K562 (cell line): ENCODE measurements at regions not wholly inside any gene's neighbourhood (a gene's known extent, or its start where the extent isn't known, plus 50 kb on each side); places are given as distances from the start of the nearest gene placed in this dataset.

Source experiments
- ATAC-seq: fragments of 200-7000 bp; cut with Tn5 transposase; 3 replicates; pipeline ENCODE4 v1.9.1; 2020; ENCODE audit warnings: moderate library complexity
- BruUV-seq: library from RNA; stranded (reverse); fragments of 400-500 nt; replicated peaks from 2 replicates; lab custom pipeline; 2021; lab: Mats Ljungman, UMichigan
- CTCF ChIA-PET: fragments of 300-600 bp; formaldehyde crosslinking; extraction: SDS; loops from one replicate; lab custom pipeline; 2021; ENCODE audit warnings: low intra/inter-chr PET ratio; lab: Yijun Ruan, JAX
- POLR2A ChIA-PET: fragments of 300-600, 350-650 bp; sonication (Branson Sonifier 250); formaldehyde crosslinking; extraction: SDS; loops from one replicate; lab custom pipeline; 2021; ENCODE audit warnings: antibody characterized with exemption, inconsistent platforms; lab: Yijun Ruan, JAX
- DNase-seq, 4 experiments: peaks; one replicate each; pipeline versions ENCODE4 v3.0.0 to v3.0.0-alpha.2; 2011 to 2018; ENCODE audit warnings: low spot score in 3 of 4, mixed read lengths in 3 of 4; ENCODE audit errors: extremely low read depth in 1 of 4
- FAIRE-seq: peaks from 2 replicates; lab custom pipeline; 2011; peaks lifted over from hg19 to GRCh38; lab: Jason Lieb, UNC
- H2AFZ ChIP-seq: 2 replicates; pipeline ENCODE4 v1.6.0; 2011; ENCODE audit warnings: low read depth, low read length, control low read depth, inconsistent platforms
- H3K27ac ChIP-seq: fragments of 200-600 bp; 3 replicates; pipeline ENCODE4 v1.8.0; 2011; ENCODE audit warnings: low read depth, mild to moderate bottlenecking, control low read depth, inconsistent platforms, low read length, moderate library complexity, mixed read lengths; ENCODE audit errors: extremely low read depth
- H3K27me3 ChIP-seq, 2 experiments: fragments of 300-600 bp in 1 of 2; 2 replicates in 1 of 2; 3 replicates in 1 of 2; pipeline versions ENCODE4 v1.6.0 to v1.8.0; 2011; ENCODE audit warnings: inconsistent platforms in 2 of 2, low read length in 2 of 2, mild to moderate bottlenecking in 1 of 2, mixed read lengths in 1 of 2, moderate library complexity in 1 of 2; ENCODE audit not compliant: control insufficient read depth in 2 of 2, insufficient read depth in 2 of 2
- H3K36me3 ChIP-seq: fragments of 300-600 bp; 3 replicates; pipeline ENCODE4 v1.8.0; 2011; ENCODE audit warnings: mild to moderate bottlenecking, low read length, inconsistent platforms; ENCODE audit not compliant: control insufficient read depth, insufficient read depth
- H3K4me1 ChIP-seq, 2 experiments: fragments of 200-600 bp in 1 of 2; replicated peaks in 1 of 2; 2 replicates in 1 of 2; 3 replicates in 1 of 2; pipeline versions ENCODE4 v1.5.1 to v1.8.0; 2011; ENCODE audit warnings: inconsistent platforms in 2 of 2, low read length in 2 of 2, mild to moderate bottlenecking in 1 of 2, mixed read lengths in 1 of 2, moderate library complexity in 1 of 2; ENCODE audit not compliant: control insufficient read depth in 2 of 2, insufficient read depth in 2 of 2
- H3K4me2 ChIP-seq: 2 replicates; pipeline ENCODE4 v1.6.1; 2011; ENCODE audit warnings: low read length, control low read depth, inconsistent platforms, mixed read lengths; ENCODE audit not compliant: insufficient read depth
- H3K4me3 ChIP-seq: fragments of 200-600 bp; sonication (generic), shearing (Covaris generic); 2 replicates; pipeline ENCODE4 v1.5.1; 2016; ENCODE audit warnings: control low read depth, inconsistent platforms
- H3K79me2 ChIP-seq: fragments of 200-600 bp; 3 replicates; pipeline ENCODE4 v1.8.0; 2011; ENCODE audit warnings: low read length, inconsistent platforms; ENCODE audit not compliant: control insufficient read depth, insufficient read depth
- H3K9ac ChIP-seq, 2 experiments: 2 replicates each; pipeline versions ENCODE4 v1.6.0 to v1.6.1; 2011; ENCODE audit warnings: low read depth in 2 of 2, low read length in 2 of 2, control low read depth in 1 of 2, inconsistent platforms in 1 of 2, mild to moderate bottlenecking in 1 of 2, mixed read lengths in 1 of 2; ENCODE audit not compliant: insufficient read depth in 1 of 2
- H3K9me1 ChIP-seq: one replicate; pipeline ENCODE4 v1.6.0; 2011; ENCODE audit warnings: inconsistent platforms, mild to moderate bottlenecking, low read length, moderate library complexity; ENCODE audit not compliant: control insufficient read depth, insufficient read depth
- H3K9me3 ChIP-seq: replicated peaks from 2 replicates; pipeline ENCODE4 v1.5.1; 2011; ENCODE audit warnings: low read depth, low read length, inconsistent platforms; ENCODE audit not compliant: control insufficient read depth, insufficient read depth
- H4K20me1 ChIP-seq: replicated peaks from 2 replicates; pipeline ENCODE4 v1.6.1; 2011; ENCODE audit warnings: low read length, inconsistent platforms, mixed read lengths; ENCODE audit not compliant: control insufficient read depth, insufficient read depth
- FOXK1 ChIP-seq: sonication (generic); formaldehyde crosslinking; IDR thresholded peaks from 2 replicates; pipeline ENCODE4 v1.8.0; 2022; ENCODE audit warnings: missing genetic modification reagents, mild to moderate bottlenecking, borderline replicate concordance
- JUNB ChIP-seq: fragments of 450-650 bp; formaldehyde crosslinking; conservative IDR thresholded peaks from 2 replicates; pipeline ENCODE4 v1.4.0; 2020; ENCODE audit warnings: mild to moderate bottlenecking
- SMARCA5 ChIP-seq: fragments of 450-650 bp; IDR thresholded peaks from 2 replicates; pipeline ENCODE4 v1.6.1; 2016
- TCF7L2 ChIP-seq: fragments of 150-350 bp; IDR thresholded peaks from 2 replicates; pipeline ENCODE4 v1.6.1; 2016; ENCODE audit warnings: low read depth, mild to moderate bottlenecking, low read length, moderate library complexity
- ZKSCAN8 ChIP-seq: fragments of 200-800 bp; sonication (Bioruptor generic); IDR thresholded peaks from 2 replicates; pipeline ENCODE4 v1.6.1; 2016; ENCODE audit warnings: missing genetic modification characterization, missing compliant biosample characterization
- ZNF146 ChIP-seq: IDR thresholded peaks from one replicate; pipeline ENCODE4 v1.6.1; 2018; ENCODE audit warnings: missing compliant biosample characterization; ENCODE audit not compliant: unreplicated experiment
- ZSCAN32 ChIP-seq: fragments of 450-650 bp; formaldehyde crosslinking; IDR thresholded peaks from 2 replicates; pipeline ENCODE4 v1.4.0; 2020; ENCODE audit warnings: mild to moderate bottlenecking, moderate library complexity
- in situ Hi-C: fragments of 300-500 bp; cut with MboI; formaldehyde crosslinking; loops from 4 replicates; pipeline ENCODE4 v1.15.0; 2018; ENCODE audit warnings: inconsistent platforms, mixed read lengths
- intact Hi-C: fragments of 100-400 bp; cut with micrococcal nuclease; formaldehyde crosslinking; loops from 2 replicates; pipeline ENCODE4 v1.14.2; 2022
- TF ChIP-seq, protein P1 (sequence below): fragments of 450-650 bp; formaldehyde crosslinking; conservative IDR thresholded peaks from 2 replicates; pipeline ENCODE4 v1.4.0; 2022; ENCODE audit warnings: mild to moderate bottlenecking, missing genetic modification characterization
- TF ChIP-seq, protein P2 (sequence below), 2 experiments: fragments of 450-650 bp; IDR thresholded peaks; 2 replicates each; pipeline ENCODE4 v1.6.1; 2016

DNA sequence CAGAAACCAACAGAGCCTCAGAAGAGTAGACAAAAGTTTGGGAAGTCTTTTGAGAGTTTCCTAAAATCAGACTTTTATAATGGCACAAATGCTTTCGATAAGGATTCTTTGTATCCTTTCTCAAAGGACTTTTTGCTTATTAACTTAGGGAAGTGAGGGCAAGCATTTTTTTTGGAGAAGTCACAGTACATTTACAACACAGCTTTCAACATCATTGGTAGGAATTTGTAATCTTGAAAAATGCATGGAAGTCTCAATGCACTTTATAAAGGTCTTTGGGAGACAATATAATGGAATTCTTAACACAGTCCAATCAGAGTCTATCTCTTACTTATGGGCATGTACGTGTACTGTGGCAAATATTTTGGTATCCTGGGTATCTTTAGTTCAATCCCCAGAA lies 325.8 kb upstream of the NR5A2 start (continued):
- TF ChIP-seq, protein P1, sequence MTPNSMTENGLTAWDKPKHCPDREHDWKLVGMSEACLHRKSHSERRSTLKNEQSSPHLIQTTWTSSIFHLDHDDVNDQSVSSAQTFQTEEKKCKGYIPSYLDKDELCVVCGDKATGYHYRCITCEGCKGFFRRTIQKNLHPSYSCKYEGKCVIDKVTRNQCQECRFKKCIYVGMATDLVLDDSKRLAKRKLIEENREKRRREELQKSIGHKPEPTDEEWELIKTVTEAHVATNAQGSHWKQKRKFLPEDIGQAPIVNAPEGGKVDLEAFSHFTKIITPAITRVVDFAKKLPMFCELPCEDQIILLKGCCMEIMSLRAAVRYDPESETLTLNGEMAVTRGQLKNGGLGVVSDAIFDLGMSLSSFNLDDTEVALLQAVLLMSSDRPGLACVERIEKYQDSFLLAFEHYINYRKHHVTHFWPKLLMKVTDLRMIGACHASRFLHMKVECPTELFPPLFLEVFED (CRISPR knock-in tag) = no peak
- TF ChIP-seq TCF7L2 = no peak
- no peak for TF ChIP-seq SMARCA5

DNA sequence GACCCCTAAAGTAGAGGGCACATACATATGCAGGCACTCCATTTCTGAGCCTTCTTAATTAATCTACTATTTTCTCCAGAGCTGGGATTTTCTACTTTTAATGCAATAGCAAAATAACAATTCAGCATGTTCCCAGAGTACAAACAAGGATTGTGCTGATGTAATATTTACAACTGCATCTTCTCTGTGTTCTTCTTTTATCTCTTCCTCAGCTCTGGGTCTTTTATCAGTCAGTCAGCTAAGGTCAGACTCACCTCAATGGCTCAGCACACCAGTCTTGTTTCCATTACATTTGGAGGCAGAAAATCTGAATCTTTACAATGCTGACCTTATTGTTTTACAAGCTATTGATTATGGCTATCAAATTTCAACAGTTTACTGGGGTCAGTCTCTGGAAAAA lies 323.3 kb upstream of the NR5A2 start:
- no peak overlapping the region for H3K27ac ChIP-seq
- H3K4me2 ChIP-seq = no peak overlapping the region
- H3K9ac ChIP-seq = no peak overlapping the region
- in situ Hi-C loops (no loop called here), intact Hi-C loops (no loop called here)
- H3K36me3 ChIP-seq = no peaks in the 10 kb centered on the region
- no peak for TF ChIP-seq ZKSCAN8 (CRISPR knock-in tag)
- TF ChIP-seq FOXK1 (CRISPR knock-in tag) = no peak
- TF ChIP-seq ZNF146 = no peak
- TF ChIP-seq, protein P2, sequence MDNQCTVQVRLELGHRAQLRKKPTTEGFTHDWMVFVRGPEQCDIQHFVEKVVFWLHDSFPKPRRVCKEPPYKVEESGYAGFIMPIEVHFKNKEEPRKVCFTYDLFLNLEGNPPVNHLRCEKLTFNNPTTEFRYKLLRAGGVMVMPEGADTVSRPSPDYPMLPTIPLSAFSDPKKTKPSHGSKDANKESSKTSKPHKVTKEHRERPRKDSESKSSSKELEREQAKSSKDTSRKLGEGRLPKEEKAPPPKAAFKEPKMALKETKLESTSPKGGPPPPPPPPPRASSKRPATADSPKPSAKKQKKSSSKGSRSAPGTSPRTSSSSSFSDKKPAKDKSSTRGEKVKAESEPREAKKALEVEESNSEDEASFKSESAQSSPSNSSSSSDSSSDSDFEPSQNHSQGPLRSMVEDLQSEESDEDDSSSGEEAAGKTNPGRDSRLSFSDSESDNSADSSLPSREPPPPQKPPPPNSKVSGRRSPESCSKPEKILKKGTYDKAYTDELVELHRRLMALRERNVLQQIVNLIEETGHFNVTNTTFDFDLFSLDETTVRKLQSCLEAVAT (IDR thresholded peaks at IDR 0.05) = no peak
- no peak for TF ChIP-seq ZSCAN32 (CRISPR knock-in tag)
- TF ChIP-seq, protein P1 (CRISPR knock-in tag) = no peak
- TF ChIP-seq JUNB (CRISPR knock-in tag) = no peak
- no peak overlapping the region for H2AFZ ChIP-seq
- H3K4me3 ChIP-seq = no peak overlapping the region
- ChIA-PET POLR2A (no interaction called here), CTCF (no interaction called here)
- no peaks in the 10 kb centered on the region for H3K27me3 ChIP-seq
- no TSS peak for BruUV-seq
- H3K9me3 ChIP-seq = no peaks in the 10 kb centered on the region
- DNase-seq (no peak), FAIRE-seq (no peak), ATAC-seq (no peak)
- no peaks in the 10 kb centered on the region for H3K79me2 ChIP-seq
- H3K4me1 ChIP-seq = no peaks in the 10 kb centered on the region
- H4K20me1 ChIP-seq = no peaks in the 10 kb centered on the region
- no peaks in the 10 kb centered on the region for H3K9me1 ChIP-seq
